ENCODE measurements at regions not wholly inside any gene's neighbourhood (a gene's known extent, or its start where the extent isn't known, plus 50 kb on each side); places are given as distances from the start of the nearest gene placed in this dataset.

DNA sequence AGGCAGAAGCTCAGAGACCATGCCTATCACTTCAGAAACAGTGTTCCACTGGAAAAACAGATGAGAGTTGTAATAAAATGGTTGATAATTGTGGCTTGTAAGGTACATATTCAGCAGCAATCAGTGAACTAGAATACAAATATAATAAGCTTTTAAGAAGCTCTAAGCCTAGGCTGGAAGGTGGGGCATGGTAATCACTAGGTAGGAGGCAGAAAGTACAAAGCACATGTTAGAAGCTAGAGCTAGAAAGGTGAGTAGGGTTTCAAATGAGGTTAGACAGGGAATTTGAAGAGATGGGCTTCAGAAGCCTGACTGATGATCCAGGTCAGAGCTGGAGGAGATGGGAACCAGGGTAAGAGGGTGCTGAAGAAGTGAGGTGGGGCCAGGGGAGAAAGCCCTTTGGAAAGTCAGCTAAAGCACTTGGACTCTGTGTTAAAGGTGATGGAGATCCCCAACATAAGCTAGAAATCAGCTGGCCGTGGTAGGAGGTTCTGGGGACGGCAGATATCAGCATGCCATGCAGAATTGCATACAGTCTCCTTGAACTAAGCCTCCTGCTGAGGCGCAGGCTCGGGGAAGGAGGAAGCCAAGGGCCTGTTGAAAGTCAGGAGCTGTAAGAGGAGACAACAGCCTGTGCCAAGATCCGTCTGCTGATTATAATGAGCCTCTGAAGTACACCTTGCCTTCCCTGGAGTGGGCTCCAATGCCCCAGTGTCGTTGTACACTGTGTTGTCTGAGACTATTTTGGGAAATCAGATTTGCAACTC is 659.4 kb downstream of the BCL11B start:
- no peak for DNase-seq

GRCh38 chr14:98614741-98615140 is 657.3 kb downstream of the BCL11B start:
- no peak for DNase-seq

DNA sequence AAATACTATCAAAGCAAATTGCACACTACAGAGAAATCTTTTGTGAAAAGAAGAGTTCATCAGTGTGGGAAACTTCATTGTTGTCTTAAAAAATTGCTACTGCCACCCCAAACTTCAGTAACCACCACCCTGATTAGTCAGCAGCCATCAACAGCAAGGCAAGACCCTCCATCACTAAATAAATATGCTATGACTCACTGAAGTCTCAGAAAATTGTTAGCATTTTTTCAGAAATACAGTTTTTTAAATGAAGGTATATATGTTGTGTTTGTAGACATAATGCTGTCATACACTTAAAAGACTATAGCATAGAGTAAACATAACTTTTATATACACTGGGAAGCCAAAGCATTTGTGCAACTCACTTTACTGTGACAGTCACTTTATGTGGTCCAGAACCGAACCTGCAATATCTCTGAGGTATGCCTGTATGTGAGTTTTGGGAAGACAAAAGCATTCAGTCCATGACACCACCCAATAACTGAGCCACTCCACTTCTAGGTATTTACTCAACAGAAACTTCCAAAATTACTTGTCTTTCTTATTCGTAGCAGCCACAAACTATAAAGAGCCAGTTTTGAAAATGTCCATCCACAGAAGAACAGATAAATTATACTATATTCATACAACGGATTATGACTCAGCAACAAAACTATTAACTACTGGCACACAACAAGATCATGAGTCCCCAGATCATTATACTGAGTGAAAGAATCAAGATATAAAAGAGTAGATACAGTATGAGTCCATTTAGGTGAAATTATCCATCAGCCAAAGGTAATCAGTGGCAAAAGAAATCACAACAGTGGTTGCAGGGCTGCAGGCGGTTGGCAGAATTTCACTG is 649.6 kb downstream of the BCL11B start:
- DNase-seq: no peak

GRCh38 chr14:98623788-98624415 is 648.1 kb downstream of the BCL11B start:
- no peak for DNase-seq

- no peak for DNase-seq
Measured at GRCh38 chr14:98633380-98633779, 638.6 kb downstream of the BCL11B start.

GRCh38 chr14:98634043-98634820 is 637.8 kb downstream of the BCL11B start:
- no peak for DNase-seq

GRCh38 chr14:98638366-98638765 is 633.6 kb downstream of the BCL11B start:
- DNase-seq: no peak

GRCh38 chr14:98647754-98648153 is 624.2 kb downstream of the BCL11B start:
- DNase-seq: no peak

GRCh38 chr14:98651037-98651436 is 621.0 kb downstream of the BCL11B start:
- DNase-seq: no peak

DNA sequence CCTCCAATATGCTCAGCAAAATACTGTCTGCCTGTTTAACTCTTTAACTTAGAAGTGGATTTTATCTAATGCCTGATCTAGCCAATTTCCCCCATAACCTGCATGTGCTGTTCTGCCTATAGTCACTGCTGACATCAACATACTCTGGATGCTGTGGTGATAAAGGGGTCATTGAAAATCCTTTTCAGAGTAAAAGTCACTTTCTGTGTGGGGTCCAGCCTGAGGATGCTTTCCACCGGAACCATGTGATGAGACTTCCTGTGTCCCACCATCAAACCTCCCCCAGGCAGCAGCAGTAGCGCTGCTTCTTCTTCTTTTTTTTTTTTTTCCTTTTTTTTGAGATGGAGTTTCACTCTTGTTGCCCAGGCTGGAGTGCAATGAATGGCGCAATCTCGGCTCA is 607.0 kb downstream of the BCL11B start:
- DNase-seq: no peak

- no peak for DNase-seq
Measured at GRCh38 chr14:98666545-98666944, 605.5 kb downstream of the BCL11B start.

DNA sequence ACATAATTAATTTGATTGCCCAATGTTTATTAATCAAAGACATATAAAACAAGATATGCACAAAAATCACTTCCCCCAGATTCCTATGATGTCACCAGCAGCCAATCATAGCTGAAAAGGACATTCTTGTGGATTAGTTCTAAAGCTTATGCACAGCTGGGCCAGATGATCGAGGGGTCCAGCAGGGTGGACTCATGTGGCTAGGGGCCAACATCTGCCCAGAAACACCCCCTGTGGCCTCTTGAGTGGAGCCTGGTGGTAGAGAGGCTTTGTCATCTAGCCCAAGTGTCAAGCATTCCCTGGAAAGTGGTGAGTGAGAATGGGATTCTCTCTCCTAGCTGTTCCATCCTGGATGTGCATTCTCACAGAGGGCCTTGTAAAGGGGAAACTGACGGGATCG is 590.0 kb downstream of the BCL11B start:
- no peak for DNase-seq

DNA sequence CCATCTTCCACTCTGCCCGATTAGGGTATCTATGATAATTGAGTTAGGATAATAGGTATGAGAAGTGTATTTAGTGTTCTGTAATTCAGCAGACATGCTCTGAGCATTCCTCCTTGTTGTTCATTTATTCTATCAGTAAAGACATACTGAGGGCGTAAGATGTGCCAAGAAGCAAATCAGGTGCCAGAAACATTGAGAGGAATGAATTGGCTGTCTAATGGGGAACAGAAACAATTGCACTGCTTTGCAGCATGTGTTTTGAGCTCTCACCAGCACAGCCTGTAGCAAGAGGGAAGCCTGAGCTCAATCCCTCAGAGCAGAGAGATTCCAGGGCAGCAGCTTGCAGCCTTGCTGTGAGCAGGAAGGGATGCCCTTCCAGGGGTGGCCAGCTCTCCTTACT is 589.3 kb downstream of the BCL11B start:
- no peak for DNase-seq

DNA sequence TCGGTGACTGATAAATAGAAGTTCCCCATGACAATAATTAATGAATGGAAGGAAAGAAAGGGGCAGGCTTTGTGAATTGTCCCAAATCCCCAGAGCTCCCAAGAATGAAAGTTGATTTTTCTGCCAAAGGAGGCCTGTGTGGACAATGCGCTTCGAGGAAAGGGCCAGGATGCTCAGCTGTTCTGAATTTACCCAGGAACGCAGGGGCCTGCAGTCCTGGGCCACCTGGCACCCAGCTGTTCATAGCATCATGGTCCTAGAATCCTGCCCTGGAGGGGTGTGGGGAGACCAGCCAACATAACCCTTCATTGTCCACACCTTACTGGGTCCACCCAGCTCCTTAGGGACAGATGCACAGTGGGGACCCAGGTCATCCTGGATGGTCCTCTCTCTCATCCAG is 587.5 kb downstream of the BCL11B start:
- no peak for DNase-seq

DNA sequence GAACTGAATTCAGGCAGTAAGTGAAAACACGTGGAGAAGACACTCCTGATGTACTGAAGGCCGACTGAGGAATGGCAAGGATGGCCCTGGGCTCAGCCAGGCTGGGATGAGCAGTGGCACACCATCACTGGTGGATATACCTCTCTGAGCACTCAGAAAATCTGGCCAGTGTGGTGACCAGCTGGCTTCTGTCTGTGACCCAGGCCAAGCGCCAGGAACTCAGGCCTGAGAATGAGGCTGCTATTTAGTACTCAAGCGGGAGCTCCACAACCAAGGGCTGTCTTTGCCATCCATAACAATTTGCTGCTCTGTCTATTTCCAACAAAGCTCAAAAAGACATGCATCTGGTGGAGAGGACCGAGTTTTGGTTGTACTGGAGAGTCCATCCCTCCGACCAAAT is 586.3 kb downstream of the BCL11B start:
- no peak for DNase-seq

GRCh38 chr14:98688446-98688845 is 583.6 kb downstream of the BCL11B start:
- DNase-seq: no peak

DNA sequence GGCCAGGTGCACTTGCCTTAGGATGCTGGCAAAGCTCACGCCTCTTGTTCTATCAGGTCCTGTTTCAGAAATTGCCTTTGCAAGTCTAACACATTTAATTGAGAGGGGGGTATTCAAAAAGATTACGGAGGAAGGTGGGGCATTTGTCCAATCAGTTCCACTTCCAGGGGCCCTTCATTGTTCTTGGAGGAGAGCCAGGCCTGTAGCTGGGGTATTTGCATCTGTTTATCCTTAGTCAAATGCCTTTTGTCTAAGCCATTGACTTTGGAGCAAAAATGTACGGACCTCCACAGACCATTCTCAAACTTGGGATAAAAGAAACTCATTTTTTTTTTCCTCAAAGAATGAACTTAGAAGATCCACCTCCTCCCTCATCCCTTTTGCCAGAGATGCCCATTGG is 582.0 kb downstream of the BCL11B start:
- no peak for DNase-seq

GRCh38 chr14:98692832-98693231 is 579.2 kb downstream of the BCL11B start:
- DNase-seq: no peak

GRCh38 chr14:98694541-98694940 is 577.5 kb downstream of the BCL11B start:
- no peak for DNase-seq

- DNase-seq: no peak
Measured at GRCh38 chr14:98695809-98696208, 576.2 kb downstream of the BCL11B start.

DNA sequence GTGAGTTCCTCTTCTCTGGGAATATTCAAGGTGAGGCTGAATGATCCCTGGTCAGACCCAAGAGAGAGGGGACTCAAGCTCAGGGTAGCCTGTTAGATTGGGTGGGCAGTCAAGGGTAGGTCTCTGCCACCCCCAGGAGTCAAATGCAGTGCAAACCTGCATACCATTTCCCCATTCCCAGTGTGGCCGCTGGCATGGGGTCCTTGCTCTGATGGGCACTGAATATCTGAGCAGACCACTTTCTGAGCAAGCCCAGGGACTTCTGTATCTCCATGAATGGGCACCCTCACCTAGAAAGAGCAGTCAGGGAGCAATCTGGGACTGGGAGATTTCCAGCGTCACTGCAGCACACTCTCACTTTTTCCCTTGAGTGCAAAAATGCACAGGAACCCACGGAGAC is 573.7 kb downstream of the BCL11B start:
- DNase-seq: no peak

DNA sequence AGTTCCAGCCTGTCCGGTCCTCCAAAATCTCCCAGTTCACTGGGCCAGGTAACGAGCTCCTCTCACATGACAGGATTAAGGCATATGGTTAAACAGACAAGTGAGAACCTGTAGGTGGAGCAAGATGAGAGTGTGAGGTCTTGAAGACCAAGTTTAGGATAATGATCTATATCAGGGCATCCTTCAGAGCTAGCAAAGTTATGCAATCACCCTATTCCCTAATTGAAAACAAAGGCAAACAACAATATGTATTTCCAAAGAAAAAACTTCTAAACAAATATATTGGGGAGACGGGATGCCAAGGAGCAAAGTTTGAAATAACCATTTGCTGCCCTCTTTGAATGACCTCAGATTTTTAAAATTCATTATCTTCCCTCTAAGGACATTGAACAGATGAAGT is 571.2 kb downstream of the BCL11B start:
- DNase-seq: no peak

DNA sequence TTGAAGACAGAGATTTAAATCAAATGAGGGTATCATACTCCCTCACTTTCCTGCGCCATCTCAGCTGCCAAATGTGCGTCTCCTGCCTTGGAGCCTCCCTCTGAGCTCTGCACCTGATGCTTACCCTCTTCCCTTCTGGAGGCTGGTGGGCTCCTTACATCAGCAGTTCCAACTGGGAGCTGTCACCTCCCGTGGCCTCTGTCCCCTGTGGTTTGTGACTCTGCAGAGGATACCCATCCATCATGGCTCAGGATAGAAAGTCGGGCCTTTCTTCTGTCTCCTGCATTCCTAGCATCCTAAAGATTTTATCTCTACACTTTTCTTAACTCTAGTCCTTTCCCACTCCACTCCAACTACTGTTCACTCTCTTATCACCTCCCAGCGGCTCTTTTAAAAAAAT is 570.6 kb downstream of the BCL11B start:
- DNase-seq: no peak
